ENCODE measurements at regions not wholly inside any gene's neighbourhood (a gene's known extent, or its start where the extent isn't known, plus 50 kb on each side); places are given as distances from the start of the nearest gene placed in this dataset.

DNA sequence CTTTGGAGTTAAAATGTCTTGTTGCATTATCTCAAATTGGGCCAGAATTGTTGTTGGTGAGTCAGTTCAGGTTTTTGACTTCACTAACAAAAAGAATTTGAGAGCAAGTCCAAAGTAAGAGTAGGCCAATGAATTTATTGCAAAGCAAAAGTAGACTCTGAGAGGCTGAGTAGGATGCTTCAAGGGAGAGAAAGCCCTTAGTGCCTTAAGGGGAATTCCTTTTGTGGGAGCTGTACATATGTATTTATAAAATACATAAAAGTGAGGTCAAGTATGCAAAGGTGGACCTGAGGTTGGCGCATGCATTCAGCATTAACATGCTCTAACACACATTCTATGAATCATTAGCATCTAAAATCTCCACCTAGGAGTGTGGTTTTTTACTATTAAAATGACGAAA, 565.4 kb downstream of the GRXCR1 start:
- H3K36me3 Mint-ChIP-seq (ENCODE audit: low read depth) = no peaks in the 10 kb centered on the region
- no peak overlapping the region for H3K27ac Mint-ChIP-seq
- no peaks in the 10 kb centered on the region for H3K27me3 Mint-ChIP-seq (ENCODE audit: low read depth)
- H3K4me1 Mint-ChIP-seq = no peaks in the 10 kb centered on the region
- no peak overlapping the region for H3K4me3 Mint-ChIP-seq
- no peaks in the 10 kb centered on the region for H3K9me3 Mint-ChIP-seq
- TF ChIP-seq, protein P1, sequence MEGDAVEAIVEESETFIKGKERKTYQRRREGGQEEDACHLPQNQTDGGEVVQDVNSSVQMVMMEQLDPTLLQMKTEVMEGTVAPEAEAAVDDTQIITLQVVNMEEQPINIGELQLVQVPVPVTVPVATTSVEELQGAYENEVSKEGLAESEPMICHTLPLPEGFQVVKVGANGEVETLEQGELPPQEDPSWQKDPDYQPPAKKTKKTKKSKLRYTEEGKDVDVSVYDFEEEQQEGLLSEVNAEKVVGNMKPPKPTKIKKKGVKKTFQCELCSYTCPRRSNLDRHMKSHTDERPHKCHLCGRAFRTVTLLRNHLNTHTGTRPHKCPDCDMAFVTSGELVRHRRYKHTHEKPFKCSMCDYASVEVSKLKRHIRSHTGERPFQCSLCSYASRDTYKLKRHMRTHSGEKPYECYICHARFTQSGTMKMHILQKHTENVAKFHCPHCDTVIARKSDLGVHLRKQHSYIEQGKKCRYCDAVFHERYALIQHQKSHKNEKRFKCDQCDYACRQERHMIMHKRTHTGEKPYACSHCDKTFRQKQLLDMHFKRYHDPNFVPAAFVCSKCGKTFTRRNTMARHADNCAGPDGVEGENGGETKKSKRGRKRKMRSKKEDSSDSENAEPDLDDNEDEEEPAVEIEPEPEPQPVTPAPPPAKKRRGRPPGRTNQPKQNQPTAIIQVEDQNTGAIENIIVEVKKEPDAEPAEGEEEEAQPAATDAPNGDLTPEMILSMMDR (IDR thresholded peaks at IDR 0.05; ENCODE audit: unreplicated experiment in 3 of 3) = no peak

DNA sequence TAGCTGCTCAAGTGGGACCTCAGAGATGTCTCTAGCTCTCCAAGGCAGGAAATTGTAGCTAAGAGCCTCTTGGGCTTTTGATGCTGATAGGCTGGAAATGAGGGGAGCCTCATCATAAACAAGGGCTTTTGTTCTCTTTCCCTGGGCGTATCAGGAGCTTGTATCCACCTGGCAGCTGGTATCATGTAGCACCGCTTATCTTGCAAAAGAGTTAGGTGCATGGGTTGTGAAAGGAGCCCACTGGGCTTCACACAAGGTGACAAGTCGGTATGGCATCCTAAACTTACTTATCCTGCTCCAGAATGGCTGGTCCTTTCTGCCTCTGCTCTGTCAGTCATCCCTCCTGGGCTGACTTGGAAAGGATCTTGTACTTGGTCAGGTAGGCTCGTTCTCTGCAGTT, 565.8 kb downstream of the GRXCR1 start:
- Mint-ChIP-seq H3K9me3 (no peaks in the 10 kb centered on the region), H3K4me3 (no peak overlapping the region), H3K27me3 (ENCODE audit: low read depth) (no peaks in the 10 kb centered on the region), H3K4me1 (no peaks in the 10 kb centered on the region), H3K36me3 (ENCODE audit: low read depth) (no peaks in the 10 kb centered on the region), H3K27ac (no peak overlapping the region)
- TF ChIP-seq, protein P1 (IDR thresholded peaks at IDR 0.05; ENCODE audit: unreplicated experiment in 3 of 3) = no peak

DNA sequence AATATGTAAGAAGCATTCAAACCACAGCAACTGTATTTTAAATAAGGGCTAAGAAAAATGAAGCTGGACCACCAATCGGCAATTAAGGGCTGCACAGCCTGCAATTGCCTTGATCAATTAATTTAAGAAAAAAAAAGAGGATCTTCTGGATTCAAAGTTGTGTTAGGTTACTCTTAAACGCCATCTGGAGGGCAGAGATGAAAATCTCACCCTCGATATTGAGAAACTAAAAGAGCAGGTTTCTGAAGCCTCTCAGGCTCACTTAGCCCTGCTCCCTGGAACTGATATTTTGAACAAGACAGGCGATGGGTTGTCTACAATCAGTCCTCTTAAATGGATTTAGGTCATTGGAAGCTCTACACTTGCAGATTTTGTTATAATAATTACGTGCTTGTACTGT, 579.4 kb downstream of the GRXCR1 start:
- Mint-ChIP-seq H3K27ac (no peak overlapping the region), H3K36me3 (ENCODE audit: low read depth) (no peaks in the 10 kb centered on the region), H3K9me3 (peaks cover 43% of the 10 kb centered on the region), H3K27me3 (ENCODE audit: low read depth) (no peaks in the 10 kb centered on the region), H3K4me3 (no peak overlapping the region), H3K4me1 (no peaks in the 10 kb centered on the region)
- TF ChIP-seq, protein P1 (IDR thresholded peaks at IDR 0.05; ENCODE audit: unreplicated experiment in 3 of 3) = no peak

DNA sequence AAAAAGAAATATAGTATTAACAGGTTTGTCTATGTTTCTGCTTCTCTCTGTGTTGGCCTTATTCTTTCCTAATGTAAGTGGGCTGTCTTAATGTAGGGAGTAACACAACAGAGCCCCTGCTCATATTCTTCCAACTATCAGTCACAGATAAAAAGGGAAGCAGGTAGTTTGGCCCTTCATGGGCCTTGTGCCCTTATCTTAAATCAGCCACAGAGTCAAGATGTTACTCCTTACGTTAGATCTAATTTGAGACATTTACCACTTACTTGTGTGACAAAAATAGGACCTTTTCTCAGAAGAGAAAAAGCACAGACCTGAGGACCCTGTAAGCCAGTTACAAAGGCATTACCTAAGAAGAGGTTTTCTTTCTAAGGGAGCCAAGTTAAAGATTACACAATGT, 589.0 kb downstream of the GRXCR1 start:
- H3K4me1 Mint-ChIP-seq = no peaks in the 10 kb centered on the region
- TF ChIP-seq, protein P1 (IDR thresholded peaks at IDR 0.05; ENCODE audit: unreplicated experiment in 3 of 3) = no peak
- no peaks in the 10 kb centered on the region for H3K27me3 Mint-ChIP-seq (ENCODE audit: low read depth)
- no peak overlapping the region for H3K27ac Mint-ChIP-seq
- no peaks in the 10 kb centered on the region for H3K36me3 Mint-ChIP-seq (ENCODE audit: low read depth)
- peaks cover 5% of the 10 kb centered on the region for H3K9me3 Mint-ChIP-seq
- H3K4me3 Mint-ChIP-seq = no peak overlapping the region

DNA sequence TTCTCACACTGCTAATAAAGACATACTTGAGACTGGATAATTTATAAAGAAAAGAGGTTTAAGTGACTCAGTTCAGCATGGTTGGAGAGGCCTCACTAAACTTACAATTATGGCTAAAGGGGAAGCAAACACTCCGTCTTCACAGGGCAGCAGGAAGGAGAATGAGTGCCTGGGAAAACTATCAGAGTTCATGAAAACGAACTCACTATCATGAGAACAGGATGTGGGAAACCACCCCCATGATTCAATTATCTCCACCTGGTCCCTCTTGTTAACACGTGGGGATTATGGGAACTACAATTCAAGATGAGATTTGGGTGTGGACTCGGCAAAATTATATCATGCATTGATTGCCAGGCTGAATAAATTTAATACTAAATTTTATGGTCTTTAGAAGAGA, 592.7 kb downstream of the GRXCR1 start:
- Mint-ChIP-seq H3K27ac (no peak overlapping the region), H3K27me3 (ENCODE audit: low read depth) (no peaks in the 10 kb centered on the region), H3K36me3 (ENCODE audit: low read depth) (no peaks in the 10 kb centered on the region), H3K9me3 (no peaks in the 10 kb centered on the region), H3K4me1 (no peaks in the 10 kb centered on the region), H3K4me3 (no peak overlapping the region)
- TF ChIP-seq, protein P1 (IDR thresholded peaks at IDR 0.05; ENCODE audit: unreplicated experiment in 3 of 3) = no peak

DNA sequence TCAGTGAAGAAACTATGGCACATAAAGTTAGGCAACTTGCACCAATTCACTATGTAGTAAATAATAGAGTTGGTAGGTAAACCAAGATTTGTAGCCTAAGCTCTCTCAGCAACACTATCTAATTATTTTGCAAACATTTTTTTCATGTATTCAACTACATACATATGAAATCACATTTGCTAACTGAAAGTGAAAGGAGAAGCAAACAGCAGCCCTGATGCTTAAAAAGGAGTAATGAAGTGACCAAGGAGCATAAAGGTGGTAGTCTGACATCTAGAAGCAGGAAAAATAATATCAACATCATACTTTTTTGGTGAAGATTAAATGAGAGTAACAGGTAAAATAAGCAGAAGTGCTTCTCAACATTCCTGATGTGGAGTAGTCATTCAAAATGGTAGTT, 603.7 kb downstream of the GRXCR1 start:
- TF ChIP-seq, protein P1 (IDR thresholded peaks at IDR 0.05; ENCODE audit: unreplicated experiment in 3 of 3) = no peak
- Mint-ChIP-seq H3K4me3 (no peak overlapping the region), H3K36me3 (ENCODE audit: low read depth) (no peaks in the 10 kb centered on the region)

More for the DNA sequence above, 603.7 kb downstream of the GRXCR1 start:
- H3K4me1 Mint-ChIP-seq = no peaks in the 10 kb centered on the region
- no peaks in the 10 kb centered on the region for H3K27me3 Mint-ChIP-seq (ENCODE audit: low read depth)
- no peaks in the 10 kb centered on the region for H3K9me3 Mint-ChIP-seq
- no peak overlapping the region for H3K27ac Mint-ChIP-seq
